ENCODE measurements at regions not wholly inside any gene's neighbourhood (a gene's known extent, or its start where the extent isn't known, plus 50 kb on each side); places are given as distances from the start of the nearest gene placed in this dataset.

DNA sequence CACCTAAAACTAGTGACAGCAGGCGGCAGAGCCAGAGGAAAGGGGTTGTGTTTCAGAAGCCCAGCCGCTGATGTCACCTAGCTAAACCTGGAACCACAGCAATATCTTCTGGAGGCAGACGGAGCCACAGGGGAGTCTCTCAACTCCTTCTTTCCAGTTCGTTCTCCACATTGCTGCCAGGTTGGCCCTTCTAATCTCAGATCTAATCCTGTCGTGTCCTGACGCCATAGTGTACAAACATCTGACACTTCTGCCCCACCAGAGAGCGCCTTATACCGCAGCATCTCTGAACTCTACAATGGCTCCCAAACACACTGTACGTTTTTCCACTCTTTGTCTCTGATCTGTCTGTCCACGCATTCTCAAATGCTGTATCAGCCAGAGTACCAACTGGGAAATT lies 240.0 kb downstream of the SMARCA2 start:
- dilution Hi-C loops (cut with MboI; ENCODE audit: extremely low pct_ligation_motif_present, low sequenced_read_pairs) (no loop called here), intact Hi-C loops (cut with micrococcal nuclease) (no loop called here)
- no peak overlapping the region for H3K9ac ChIP-seq (replicated peaks; ENCODE audit: extremely low read depth, insufficient read depth, low read length)
- no peak for FAIRE-seq
- ChIA-PET POLR2A (no interaction called here), CTCF (no interaction called here)
- no peak overlapping the region for H3K4me3 ChIP-seq (replicated peaks in 1 of 3; ENCODE audit: insufficient read depth in 1 of 3, low read depth in 1 of 3, low read length in 3 of 3)
- no peak for DNase-seq (ENCODE audit: low read depth, low spot score)
- no peaks in the 10 kb centered on the region for H4K20me1 ChIP-seq (replicated peaks; ENCODE audit: control insufficient read depth, extremely low read depth, insufficient read depth, low read length)
- H2AFZ ChIP-seq (ENCODE audit: low read depth, low read length): no peak overlapping the region
- H3K4me1 ChIP-seq (ENCODE audit: control insufficient read depth, extremely low read depth, insufficient read depth, low read length): no peaks in the 10 kb centered on the region
- no peaks in the 10 kb centered on the region for H3K79me2 ChIP-seq (ENCODE audit: control insufficient read depth, insufficient read depth, low read length)
- H3K27ac ChIP-seq (ENCODE audit: insufficient read depth, low read depth, low read length): no peak overlapping the region
- no peaks in the 10 kb centered on the region for H3K27me3 ChIP-seq (ENCODE audit: control insufficient read depth in 2 of 2, insufficient read depth in 2 of 2, low read length in 2 of 2)
- H3K9me1 ChIP-seq (replicated peaks; ENCODE audit: control insufficient read depth, extremely low read depth, insufficient read depth, low read length): no peaks in the 10 kb centered on the region
- no peak overlapping the region for H3K4me2 ChIP-seq (ENCODE audit: insufficient read depth, low read length)
- no peaks in the 10 kb centered on the region for H3K36me3 ChIP-seq (ENCODE audit: control insufficient read depth in 2 of 2, extremely low read depth in 1 of 2, insufficient read depth in 2 of 2, low read length in 2 of 2)
- TF ChIP-seq, protein P1, sequence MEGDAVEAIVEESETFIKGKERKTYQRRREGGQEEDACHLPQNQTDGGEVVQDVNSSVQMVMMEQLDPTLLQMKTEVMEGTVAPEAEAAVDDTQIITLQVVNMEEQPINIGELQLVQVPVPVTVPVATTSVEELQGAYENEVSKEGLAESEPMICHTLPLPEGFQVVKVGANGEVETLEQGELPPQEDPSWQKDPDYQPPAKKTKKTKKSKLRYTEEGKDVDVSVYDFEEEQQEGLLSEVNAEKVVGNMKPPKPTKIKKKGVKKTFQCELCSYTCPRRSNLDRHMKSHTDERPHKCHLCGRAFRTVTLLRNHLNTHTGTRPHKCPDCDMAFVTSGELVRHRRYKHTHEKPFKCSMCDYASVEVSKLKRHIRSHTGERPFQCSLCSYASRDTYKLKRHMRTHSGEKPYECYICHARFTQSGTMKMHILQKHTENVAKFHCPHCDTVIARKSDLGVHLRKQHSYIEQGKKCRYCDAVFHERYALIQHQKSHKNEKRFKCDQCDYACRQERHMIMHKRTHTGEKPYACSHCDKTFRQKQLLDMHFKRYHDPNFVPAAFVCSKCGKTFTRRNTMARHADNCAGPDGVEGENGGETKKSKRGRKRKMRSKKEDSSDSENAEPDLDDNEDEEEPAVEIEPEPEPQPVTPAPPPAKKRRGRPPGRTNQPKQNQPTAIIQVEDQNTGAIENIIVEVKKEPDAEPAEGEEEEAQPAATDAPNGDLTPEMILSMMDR (IDR thresholded peaks at IDR 0.05; ENCODE audit: extremely low read depth in 1 of 2, insufficient read depth in 1 of 2, low read depth in 1 of 2, low read length in 2 of 2): no peak
- TF ChIP-seq EZH2 (IDR thresholded peaks at IDR 0.05; ENCODE audit: borderline replicate concordance, low read depth, low read length, severe bottlenecking): no peak
- TF ChIP-seq, protein P2, sequence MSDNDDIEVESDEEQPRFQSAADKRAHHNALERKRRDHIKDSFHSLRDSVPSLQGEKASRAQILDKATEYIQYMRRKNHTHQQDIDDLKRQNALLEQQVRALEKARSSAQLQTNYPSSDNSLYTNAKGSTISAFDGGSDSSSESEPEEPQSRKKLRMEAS (IDR thresholded peaks at IDR 0.05; ENCODE audit: insufficient read depth, insufficient read length): no peak
- TF ChIP-seq POLR2A (IDR thresholded peaks at IDR 0.05; ENCODE audit: low read depth, low read length): no peak
- no peak for TF ChIP-seq FOS (IDR thresholded peaks at IDR 0.05; ENCODE audit: borderline replicate concordance, insufficient read depth, low read length)
- no peak for TF ChIP-seq POLR2AphosphoS5 (IDR thresholded peaks at IDR 0.05; ENCODE audit: insufficient read depth, low read depth, low read length)
- no peak for TF ChIP-seq JUN (IDR thresholded peaks at IDR 0.05; ENCODE audit: borderline replicate concordance, insufficient read depth, insufficient read length, low read depth)
- TF ChIP-seq GATA2 (IDR thresholded peaks at IDR 0.05; ENCODE audit: insufficient read depth, insufficient read length, low read depth, low read length): no peak
- no peaks in the 10 kb centered on the region for H3K9me3 ChIP-seq (replicated peaks; ENCODE audit: control insufficient read depth, insufficient read depth, low read length)
- no TSS peak for BruUV-seq (replicated peaks)
